ENCODE measurements at regions not wholly inside any gene's neighbourhood (a gene's known extent, or its start where the extent isn't known, plus 50 kb on each side); places are given as distances from the start of the nearest gene placed in this dataset.

- H3K4me3 ChIP-seq (ENCODE audit: low read depth, low read length) = no peak overlapping the region
- no peak for DNase-seq (ENCODE audit: low read depth)
- TF ChIP-seq, protein P1, sequence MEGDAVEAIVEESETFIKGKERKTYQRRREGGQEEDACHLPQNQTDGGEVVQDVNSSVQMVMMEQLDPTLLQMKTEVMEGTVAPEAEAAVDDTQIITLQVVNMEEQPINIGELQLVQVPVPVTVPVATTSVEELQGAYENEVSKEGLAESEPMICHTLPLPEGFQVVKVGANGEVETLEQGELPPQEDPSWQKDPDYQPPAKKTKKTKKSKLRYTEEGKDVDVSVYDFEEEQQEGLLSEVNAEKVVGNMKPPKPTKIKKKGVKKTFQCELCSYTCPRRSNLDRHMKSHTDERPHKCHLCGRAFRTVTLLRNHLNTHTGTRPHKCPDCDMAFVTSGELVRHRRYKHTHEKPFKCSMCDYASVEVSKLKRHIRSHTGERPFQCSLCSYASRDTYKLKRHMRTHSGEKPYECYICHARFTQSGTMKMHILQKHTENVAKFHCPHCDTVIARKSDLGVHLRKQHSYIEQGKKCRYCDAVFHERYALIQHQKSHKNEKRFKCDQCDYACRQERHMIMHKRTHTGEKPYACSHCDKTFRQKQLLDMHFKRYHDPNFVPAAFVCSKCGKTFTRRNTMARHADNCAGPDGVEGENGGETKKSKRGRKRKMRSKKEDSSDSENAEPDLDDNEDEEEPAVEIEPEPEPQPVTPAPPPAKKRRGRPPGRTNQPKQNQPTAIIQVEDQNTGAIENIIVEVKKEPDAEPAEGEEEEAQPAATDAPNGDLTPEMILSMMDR (IDR thresholded peaks at IDR 0.05; ENCODE audit: control insufficient read depth, extremely low read depth, insufficient read depth) = no peak
These were observed 1927.9 kb upstream of the SEL1L start for GRCh38 chr14:83461521-83461920.

GRCh38 chr14:83462759-83463158 lies 1929.1 kb upstream of the SEL1L start:
- TF ChIP-seq, protein P1 (IDR thresholded peaks at IDR 0.05; ENCODE audit: control insufficient read depth, extremely low read depth, insufficient read depth) = no peak
- no peak for DNase-seq (ENCODE audit: low read depth)
- no peak overlapping the region for H3K4me3 ChIP-seq (ENCODE audit: low read depth, low read length)

DNA sequence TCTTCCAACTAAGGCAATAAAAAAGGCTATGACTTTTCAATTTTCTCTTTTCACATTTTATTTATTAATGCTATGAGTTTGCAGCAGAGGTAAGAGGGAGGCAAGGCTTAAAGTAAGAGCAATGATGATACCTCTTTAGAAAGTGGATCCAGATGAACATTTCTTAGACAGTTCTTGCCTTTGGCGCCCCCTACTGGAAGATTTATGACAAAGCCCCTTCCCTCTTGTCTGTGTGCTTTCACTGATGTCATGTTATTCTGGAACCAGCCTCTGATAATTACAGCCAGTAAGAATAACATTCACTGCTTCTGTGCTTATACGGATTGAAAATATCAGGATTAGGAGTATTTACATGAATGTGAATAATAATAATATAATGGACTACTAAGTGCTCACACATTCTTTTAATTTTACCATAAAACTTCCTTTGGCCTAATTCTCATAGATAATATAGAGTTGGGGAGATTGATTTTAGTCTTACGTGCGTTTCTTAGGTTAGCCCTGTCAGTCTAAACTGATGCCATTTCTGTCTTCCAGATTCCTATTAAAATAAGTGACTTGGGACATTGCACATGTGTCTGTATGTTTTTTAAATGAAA lies 1929.9 kb upstream of the SEL1L start:
- peak; percentile 39 for DNase-seq (ENCODE audit: low read depth)
- TF ChIP-seq, protein P1 (IDR thresholded peaks at IDR 0.05; ENCODE audit: control insufficient read depth, extremely low read depth, insufficient read depth) = peak; percentile 76
- H3K4me3 ChIP-seq (ENCODE audit: low read depth, low read length) = no peak overlapping the region

DNA sequence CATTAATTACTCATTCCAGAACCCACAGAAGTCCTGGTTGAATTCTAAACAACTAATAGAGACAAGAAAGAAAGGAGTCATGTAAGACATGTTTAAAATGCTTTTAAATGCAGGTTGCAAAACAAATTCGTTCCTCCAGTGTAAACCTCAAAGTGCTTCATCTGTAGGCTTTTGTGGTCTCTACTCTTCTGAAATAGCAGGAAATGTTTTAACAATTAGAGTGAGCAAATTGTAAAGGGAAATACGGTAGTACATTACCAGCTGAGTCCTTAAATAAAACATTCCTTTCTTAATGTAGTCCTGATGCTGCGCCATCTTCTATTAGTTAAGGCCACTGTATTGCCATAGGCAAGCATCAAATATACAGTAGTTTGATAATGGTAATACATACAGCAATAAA lies 1934.2 kb upstream of the SEL1L start:
- H3K4me3 ChIP-seq (ENCODE audit: low read depth, low read length) = no peak overlapping the region
- no peak for DNase-seq (ENCODE audit: low read depth)
- TF ChIP-seq, protein P1 (IDR thresholded peaks at IDR 0.05; ENCODE audit: control insufficient read depth, extremely low read depth, insufficient read depth) = no peak

- TF ChIP-seq, protein P1 (IDR thresholded peaks at IDR 0.05; ENCODE audit: control insufficient read depth, extremely low read depth, insufficient read depth) = no peak
- DNase-seq (ENCODE audit: low read depth) = no peak
- no peak overlapping the region for H3K4me3 ChIP-seq (ENCODE audit: low read depth, low read length)
These were observed 1936.8 kb upstream of the SEL1L start for GRCh38 chr14:83470466-83470865.

DNA sequence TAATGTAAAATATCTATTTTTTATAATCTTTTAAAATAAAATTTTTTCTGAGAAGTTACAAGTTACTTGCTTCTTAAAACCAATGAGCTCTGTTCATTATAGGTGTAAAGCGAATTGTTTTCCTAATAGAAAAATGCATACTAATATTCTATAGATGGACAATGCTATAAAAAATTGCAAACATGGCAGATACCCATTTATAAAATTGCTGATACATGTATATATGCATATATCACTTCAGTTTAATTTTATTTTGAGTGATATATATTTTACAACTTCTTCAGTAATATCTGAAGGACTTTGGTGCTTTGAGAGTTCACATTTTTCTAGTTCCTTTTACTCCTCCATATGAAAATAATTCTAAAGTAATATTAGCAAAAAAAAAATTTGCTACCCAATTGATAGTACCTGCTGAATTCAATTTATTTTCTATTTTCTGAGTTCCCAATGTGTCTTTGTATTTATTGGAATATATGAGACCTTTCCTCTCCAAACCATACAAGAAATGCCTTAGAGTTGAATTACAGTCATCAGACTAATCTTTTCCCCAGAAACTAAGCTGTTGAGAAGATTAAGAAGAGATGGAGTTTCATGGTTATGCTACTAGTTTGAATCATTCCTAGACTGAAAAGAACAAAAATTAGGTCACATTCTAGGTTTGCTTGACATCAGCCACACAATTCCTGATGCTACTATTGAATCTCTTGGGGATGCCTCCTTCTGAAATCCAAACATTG lies 1937.5 kb upstream of the SEL1L start:
- TF ChIP-seq, protein P1 (IDR thresholded peaks at IDR 0.05; ENCODE audit: control insufficient read depth, extremely low read depth, insufficient read depth) = no peak
- no peak overlapping the region for H3K4me3 ChIP-seq (ENCODE audit: low read depth, low read length)
- no peak for DNase-seq (ENCODE audit: low read depth)

Data from LNCaP clone FGC (cell line).